Activated naive CD8-positive, alpha-beta T cell treated with anti-CD3 and anti-CD28 coated beads for 36 hours (primary cell): ENCODE measurements at regions not wholly inside any gene's neighbourhood (a gene's known extent, or its start where the extent isn't known, plus 50 kb on each side); places are given as distances from the start of the nearest gene placed in this dataset.

Experiments
- DNase-seq: peaks from one replicate; pipeline ENCODE4 v3.0.0; 2021
- H3K27ac Mint-ChIP-seq: one replicate; pipeline ENCODE4 v1.8.0; 2022; ENCODE audit warnings: mild to moderate bottlenecking, moderate library complexity, mixed read lengths
- H3K27me3 Mint-ChIP-seq: one replicate; pipeline ENCODE4 v1.8.0; 2022; ENCODE audit warnings: mild to moderate bottlenecking, mixed read lengths
- H3K36me3 Mint-ChIP-seq: one replicate; pipeline ENCODE4 v1.8.0; 2021; ENCODE audit warnings: mild to moderate bottlenecking, mixed read lengths
- H3K4me1 Mint-ChIP-seq: one replicate; pipeline ENCODE4 v1.8.0; 2021; ENCODE audit warnings: mixed read lengths
- H3K4me3 Mint-ChIP-seq: one replicate; pipeline ENCODE4 v1.8.0; 2022; ENCODE audit warnings: mild to moderate bottlenecking, moderate library complexity, mixed read lengths
- H3K9me3 Mint-ChIP-seq: one replicate; pipeline ENCODE4 v1.8.0; 2022; ENCODE audit warnings: mixed read lengths

- no peaks in the 10 kb centered on the region for H3K4me1 Mint-ChIP-seq
- no peak for DNase-seq
- no peaks in the 10 kb centered on the region for H3K36me3 Mint-ChIP-seq
- H3K9me3 Mint-ChIP-seq: no peaks in the 10 kb centered on the region
- H3K4me3 Mint-ChIP-seq: no peak overlapping the region
- no peak overlapping the region for H3K27ac Mint-ChIP-seq
- H3K27me3 Mint-ChIP-seq: peaks cover under 1% of the 10 kb centered on the region
Measured at GRCh38 chr11:70699294-70700221, 301.2 kb downstream of the CTTN start.

- Mint-ChIP-seq H3K4me1 (no peaks in the 10 kb centered on the region), H3K27me3 (no peaks in the 10 kb centered on the region), H3K27ac (no peak overlapping the region), H3K9me3 (no peaks in the 10 kb centered on the region), H3K36me3 (no peaks in the 10 kb centered on the region), H3K4me3 (no peak overlapping the region)
- no peak for DNase-seq
Measured at GRCh38 chr11:70700453-70700852, 302.1 kb downstream of the CTTN start.

GRCh38 chr11:70700871-70701270 is 302.5 kb downstream of the CTTN start:
- no peaks in the 10 kb centered on the region for H3K27me3 Mint-ChIP-seq
- no peak for DNase-seq
- H3K9me3 Mint-ChIP-seq: no peaks in the 10 kb centered on the region
- no peaks in the 10 kb centered on the region for H3K4me1 Mint-ChIP-seq
- H3K4me3 Mint-ChIP-seq: no peak overlapping the region
- H3K27ac Mint-ChIP-seq: no peak overlapping the region
- H3K36me3 Mint-ChIP-seq: no peaks in the 10 kb centered on the region

GRCh38 chr11:70702040-70702648 is 303.8 kb downstream of the CTTN start:
- DNase-seq: no peak
- H3K4me1 Mint-ChIP-seq: no peaks in the 10 kb centered on the region
- no peaks in the 10 kb centered on the region for H3K27me3 Mint-ChIP-seq
- no peak overlapping the region for H3K4me3 Mint-ChIP-seq
- no peaks in the 10 kb centered on the region for H3K36me3 Mint-ChIP-seq
- H3K9me3 Mint-ChIP-seq: no peaks in the 10 kb centered on the region
- H3K27ac Mint-ChIP-seq: no peak overlapping the region

- no peak for DNase-seq
- Mint-ChIP-seq H3K4me3 (no peak overlapping the region), H3K9me3 (no peaks in the 10 kb centered on the region), H3K27me3 (no peaks in the 10 kb centered on the region), H3K36me3 (no peaks in the 10 kb centered on the region), H3K4me1 (no peaks in the 10 kb centered on the region), H3K27ac (no peak overlapping the region)
Measured at GRCh38 chr11:70703141-70704064, 305.1 kb downstream of the CTTN start.

- H3K27ac Mint-ChIP-seq: no peak overlapping the region
- no peak for DNase-seq
- no peak overlapping the region for H3K4me3 Mint-ChIP-seq
- no peaks in the 10 kb centered on the region for H3K9me3 Mint-ChIP-seq
- peaks cover 3% of the 10 kb centered on the region for H3K27me3 Mint-ChIP-seq
- no peaks in the 10 kb centered on the region for H3K4me1 Mint-ChIP-seq
- H3K36me3 Mint-ChIP-seq: no peaks in the 10 kb centered on the region
Measured at GRCh38 chr11:70705097-70705496, 306.8 kb downstream of the CTTN start.

- no peak overlapping the region for H3K27ac Mint-ChIP-seq
Measured at GRCh38 chr11:70705930-70706329, 307.6 kb downstream of the CTTN start.

GRCh38 chr11:70707821-70708220 is 309.5 kb downstream of the CTTN start:
- Mint-ChIP-seq H3K27me3 (peaks cover 15% of the 10 kb centered on the region), H3K9me3 (no peaks in the 10 kb centered on the region), H3K4me3 (no peak overlapping the region), H3K36me3 (no peaks in the 10 kb centered on the region), H3K27ac (no peak overlapping the region), H3K4me1 (no peaks in the 10 kb centered on the region)
- DNase-seq: no peak

More at GRCh38 chr11:70705930-70706329, 307.6 kb downstream of the CTTN start:
- H3K4me1 Mint-ChIP-seq: no peaks in the 10 kb centered on the region
- H3K27me3 Mint-ChIP-seq: peaks cover 9% of the 10 kb centered on the region
- H3K4me3 Mint-ChIP-seq: no peak overlapping the region
- DNase-seq: no peak
- H3K36me3 Mint-ChIP-seq: no peaks in the 10 kb centered on the region
- H3K9me3 Mint-ChIP-seq: no peaks in the 10 kb centered on the region

- Mint-ChIP-seq H3K27ac (no peak overlapping the region), H3K36me3 (no peaks in the 10 kb centered on the region), H3K4me1 (no peaks in the 10 kb centered on the region), H3K9me3 (no peaks in the 10 kb centered on the region), H3K4me3 (no peak overlapping the region), H3K27me3 (peaks cover 18% of the 10 kb centered on the region)
- no peak for DNase-seq
Measured at GRCh38 chr11:70709596-70709995, 311.3 kb downstream of the CTTN start.

- DNase-seq: no peak
- Mint-ChIP-seq H3K4me1 (no peaks in the 10 kb centered on the region), H3K27me3 (peaks cover 21% of the 10 kb centered on the region), H3K4me3 (no peak overlapping the region), H3K9me3 (no peaks in the 10 kb centered on the region), H3K27ac (no peak overlapping the region), H3K36me3 (no peaks in the 10 kb centered on the region)
Measured at GRCh38 chr11:70710192-70710591, 311.9 kb downstream of the CTTN start.

- H3K27me3 Mint-ChIP-seq: peaks cover 25% of the 10 kb centered on the region
- H3K4me3 Mint-ChIP-seq: no peak overlapping the region
- H3K36me3 Mint-ChIP-seq: no peaks in the 10 kb centered on the region
- DNase-seq: no peak
- no peaks in the 10 kb centered on the region for H3K9me3 Mint-ChIP-seq
- no peak overlapping the region for H3K27ac Mint-ChIP-seq
- H3K4me1 Mint-ChIP-seq: no peaks in the 10 kb centered on the region
Measured at GRCh38 chr11:70710601-70711000, 312.3 kb downstream of the CTTN start.

GRCh38 chr11:70711095-70711910 is 313.0 kb downstream of the CTTN start:
- Mint-ChIP-seq H3K27me3 (peaks cover 27% of the 10 kb centered on the region), H3K4me3 (no peak overlapping the region), H3K4me1 (no peaks in the 10 kb centered on the region), H3K9me3 (no peaks in the 10 kb centered on the region), H3K36me3 (no peaks in the 10 kb centered on the region), H3K27ac (no peak overlapping the region)
- DNase-seq: no peak

- no peak for DNase-seq
- no peak overlapping the region for H3K4me3 Mint-ChIP-seq
- no peak overlapping the region for H3K27ac Mint-ChIP-seq
- H3K36me3 Mint-ChIP-seq: no peaks in the 10 kb centered on the region
- no peaks in the 10 kb centered on the region for H3K4me1 Mint-ChIP-seq
- peaks cover 27% of the 10 kb centered on the region for H3K27me3 Mint-ChIP-seq
- no peaks in the 10 kb centered on the region for H3K9me3 Mint-ChIP-seq
Measured at GRCh38 chr11:70711911-70712185, 313.5 kb downstream of the CTTN start.

- no peak overlapping the region for H3K4me3 Mint-ChIP-seq
- no peak overlapping the region for H3K27ac Mint-ChIP-seq
- peaks cover 34% of the 10 kb centered on the region for H3K27me3 Mint-ChIP-seq
- DNase-seq: no peak
- no peaks in the 10 kb centered on the region for H3K4me1 Mint-ChIP-seq
- H3K9me3 Mint-ChIP-seq: no peaks in the 10 kb centered on the region
- H3K36me3 Mint-ChIP-seq: no peaks in the 10 kb centered on the region
Measured at GRCh38 chr11:70712471-70712870, 314.1 kb downstream of the CTTN start.
